Esophagus muscularis mucosa (tissue), 3 donors: ENCODE measurements at regions not wholly inside any gene's neighbourhood (a gene's known extent, or its start where the extent isn't known, plus 50 kb on each side); places are given as distances from the start of the nearest gene placed in this dataset.

Experiments used
- CTCF ChIP-seq, 3 experiments: fragments of 200-600 bp in 2 of 3; fragments of 450-650 bp in 1 of 3; sonication (generic) in 2 of 3; IDR thresholded peaks; one replicate each; pipeline ENCODE4 v1.5.1; 2017 to 2019; ENCODE audit warnings: antibody characterized with exemption in 3 of 3, mild to moderate bottlenecking in 2 of 3, moderate library complexity in 1 of 3
- POLR2A ChIP-seq: fragments of 450-650 bp; IDR thresholded peaks from one replicate; pipeline ENCODE4 v1.6.1; 2017; ENCODE audit warnings: antibody characterized with exemption, moderate library complexity, mild to moderate bottlenecking, low read depth
- POLR2AphosphoS5 ChIP-seq, 2 donors: sonication (generic); formaldehyde crosslinking; IDR thresholded peaks; one replicate each; pipeline ENCODE4 v1.6.1; 2017; ENCODE audit warnings: antibody characterized with exemption in 2 of 2

DNA sequence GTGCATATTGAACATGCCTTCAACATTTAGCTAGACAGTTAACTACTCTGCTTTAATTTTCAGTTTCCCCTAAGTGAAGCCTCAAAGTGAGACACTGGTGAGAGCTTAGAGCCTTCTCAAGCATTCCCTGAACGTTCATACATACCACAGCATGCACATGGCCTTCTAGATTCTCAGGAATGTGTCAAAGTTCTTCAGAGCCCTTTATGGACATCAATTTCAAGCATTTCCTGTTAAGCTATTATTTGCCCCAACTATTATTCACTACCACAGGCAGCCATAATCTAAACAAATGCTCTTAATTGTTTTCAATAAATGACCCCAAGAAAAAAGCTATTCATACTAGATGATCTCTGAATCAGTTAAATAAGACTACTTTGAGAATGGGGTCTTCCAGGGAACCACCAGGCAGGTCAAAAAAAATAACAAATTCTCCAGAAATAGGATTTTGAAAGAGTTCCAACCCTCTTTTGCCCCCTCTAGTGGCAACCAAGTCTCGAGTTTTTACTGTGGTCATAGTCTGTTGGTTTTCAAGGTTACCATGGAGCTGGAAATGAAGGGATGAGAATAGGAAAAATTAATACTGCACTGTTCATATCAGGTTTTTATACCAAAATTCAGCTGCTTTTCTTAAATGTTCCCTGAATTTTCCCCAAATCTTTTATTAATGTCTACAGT lies 235.4 kb downstream of the RAB28 start:
- TF ChIP-seq POLR2AphosphoS5 (IDR thresholded peaks at IDR 0.05): no peak
- no peak for TF ChIP-seq CTCF (IDR thresholded peaks at IDR 0.05)
- no peak for TF ChIP-seq POLR2A
